ENCODE measurements at regions not wholly inside any gene's neighbourhood (a gene's known extent, or its start where the extent isn't known, plus 50 kb on each side); places are given as distances from the start of the nearest gene placed in this dataset.

- TF ChIP-seq POLR2AphosphoS5 (IDR thresholded peaks at IDR 0.05) (no peak), CTCF (IDR thresholded peaks at IDR 0.05) (no peak), EP300 (IDR thresholded peaks at IDR 0.05) (no peak), POLR2A (IDR thresholded peaks at IDR 0.05; ENCODE audit: low read depth) (no peak)
Measured at GRCh38 chr2:153221506-153221905, 257.1 kb downstream of the RPRM start.
